ENCODE measurements at regions not wholly inside any gene's neighbourhood (a gene's known extent, or its start where the extent isn't known, plus 50 kb on each side); places are given as distances from the start of the nearest gene placed in this dataset.

GRCh38 chr18:64668461-64668962 is 519.6 kb upstream of the LINC00305 start:
- TF ChIP-seq CTCF (conservative IDR thresholded peaks at IDR 0.05 in 1 of 2, IDR thresholded peaks at IDR 0.05 in 1 of 2; ENCODE audit: extremely low read depth in 1 of 2, insufficient read depth in 1 of 2, low read depth in 1 of 2, low read length in 2 of 2) (no peak), EZH2 (IDR thresholded peaks at IDR 0.05; ENCODE audit: borderline replicate concordance, low read length) (no peak)

Measured in mammary epithelial cell (primary cell).